ENCODE measurements at regions not wholly inside any gene's neighbourhood (a gene's known extent, or its start where the extent isn't known, plus 50 kb on each side); places are given as distances from the start of the nearest gene placed in this dataset.

DNA sequence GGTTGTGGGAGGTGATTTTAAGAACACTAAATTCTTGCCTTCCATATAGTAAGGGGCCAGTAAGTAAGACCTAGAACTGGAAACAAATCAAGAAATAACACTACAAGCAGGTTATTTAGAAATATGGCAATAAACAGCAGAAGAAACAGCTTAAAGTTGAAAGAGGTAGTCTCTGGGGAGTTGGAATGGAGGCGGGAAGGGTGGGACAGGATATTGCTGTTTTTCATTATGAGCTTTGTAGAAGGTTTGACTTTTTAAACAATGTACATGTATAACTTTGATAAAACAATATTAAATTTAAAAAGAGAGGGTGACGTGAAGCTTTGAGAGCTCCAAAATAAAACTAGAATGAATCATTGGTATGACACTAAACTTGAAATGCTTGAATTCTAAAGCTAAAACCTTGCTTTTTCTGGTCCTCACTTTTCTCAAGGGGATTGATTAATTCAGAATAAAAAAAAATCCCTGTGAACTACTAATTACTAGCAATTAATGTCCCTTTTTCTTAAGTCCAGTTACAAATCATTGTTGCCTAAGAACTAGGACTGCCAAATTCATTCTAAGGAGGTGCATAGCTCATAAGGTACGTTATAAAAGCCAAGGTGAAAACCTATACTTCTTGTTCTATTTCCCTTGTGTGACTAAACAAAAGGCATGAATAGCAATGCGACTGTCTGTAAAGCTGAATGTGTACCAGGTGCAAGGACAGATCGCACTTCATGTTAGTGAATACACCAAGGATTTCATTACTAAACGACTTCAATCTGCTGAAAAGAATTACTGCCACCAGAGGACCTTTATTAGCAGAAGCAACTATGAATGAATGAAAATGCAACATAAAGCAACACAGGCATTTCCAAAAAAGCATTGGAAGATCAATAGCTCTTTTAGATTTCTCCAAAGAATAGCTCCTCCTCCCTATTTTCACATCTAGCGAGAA is 177.5 kb downstream of the RBM43 start:
- no peak for DNase-seq (ENCODE audit: low spot score)

DNA sequence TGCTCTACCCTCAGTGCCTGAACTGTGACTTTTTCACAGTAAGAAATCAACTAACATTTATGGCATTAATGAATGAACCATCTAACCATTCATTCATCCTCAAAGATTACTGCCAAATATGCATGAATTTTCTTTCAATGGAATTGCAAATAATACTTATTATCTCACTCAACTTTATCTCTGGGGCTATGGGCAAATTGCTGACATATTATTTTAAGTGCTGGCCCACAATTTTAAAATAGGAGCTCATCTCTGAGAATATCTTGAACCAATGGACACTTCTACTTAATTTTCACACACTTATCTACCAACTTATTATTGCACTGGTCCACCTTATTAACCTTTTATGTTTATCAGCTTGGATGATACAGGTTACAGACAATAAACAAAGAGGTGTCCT is 182.8 kb downstream of the RBM43 start:
- no peak for DNase-seq (ENCODE audit: low spot score)

DNA sequence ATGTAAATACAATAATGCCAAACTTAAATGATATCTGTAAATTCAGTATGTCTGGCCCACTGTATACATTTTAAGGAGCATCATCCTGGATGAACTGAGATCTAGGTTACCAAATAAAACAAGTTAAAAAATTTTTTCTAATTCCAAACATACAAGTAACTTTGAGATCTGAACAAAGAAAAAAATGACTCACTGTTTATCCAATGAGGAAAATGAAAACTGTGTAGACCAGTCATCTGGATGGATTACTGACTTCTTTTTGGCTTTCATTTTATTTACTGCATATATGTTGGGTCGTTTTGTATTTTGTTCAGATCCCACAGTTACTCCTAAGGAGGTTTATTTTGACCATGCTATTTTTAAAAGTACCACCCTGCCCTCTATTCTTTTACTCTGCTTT is 189.8 kb downstream of the RBM43 start:
- DNase-seq (ENCODE audit: low spot score) = no peak

DNA sequence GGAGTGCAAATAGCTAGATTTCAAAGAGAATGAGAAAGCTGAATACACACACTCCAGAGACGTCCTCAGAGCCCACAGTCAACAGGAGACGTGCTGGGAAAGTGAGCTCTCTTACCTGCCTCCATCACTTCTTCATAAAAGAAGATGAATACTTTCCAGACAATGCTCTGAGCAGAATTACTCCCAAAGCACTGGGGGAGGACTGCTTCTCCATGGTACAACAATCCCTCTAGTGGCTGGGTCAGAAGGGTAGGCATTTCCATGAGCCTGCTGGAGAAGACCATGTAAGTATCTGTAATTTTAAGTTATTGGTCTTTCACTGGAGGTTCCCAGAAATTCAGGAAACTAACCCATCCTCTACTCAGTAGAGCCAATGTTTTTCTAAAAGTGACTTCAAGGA is 190.3 kb downstream of the RBM43 start:
- peak; percentile 16 for DNase-seq (ENCODE audit: low spot score)

- no peak for DNase-seq (ENCODE audit: low spot score)
These were observed 191.4 kb downstream of the RBM43 start for GRCh38 chr2:151070253-151070652.

DNA sequence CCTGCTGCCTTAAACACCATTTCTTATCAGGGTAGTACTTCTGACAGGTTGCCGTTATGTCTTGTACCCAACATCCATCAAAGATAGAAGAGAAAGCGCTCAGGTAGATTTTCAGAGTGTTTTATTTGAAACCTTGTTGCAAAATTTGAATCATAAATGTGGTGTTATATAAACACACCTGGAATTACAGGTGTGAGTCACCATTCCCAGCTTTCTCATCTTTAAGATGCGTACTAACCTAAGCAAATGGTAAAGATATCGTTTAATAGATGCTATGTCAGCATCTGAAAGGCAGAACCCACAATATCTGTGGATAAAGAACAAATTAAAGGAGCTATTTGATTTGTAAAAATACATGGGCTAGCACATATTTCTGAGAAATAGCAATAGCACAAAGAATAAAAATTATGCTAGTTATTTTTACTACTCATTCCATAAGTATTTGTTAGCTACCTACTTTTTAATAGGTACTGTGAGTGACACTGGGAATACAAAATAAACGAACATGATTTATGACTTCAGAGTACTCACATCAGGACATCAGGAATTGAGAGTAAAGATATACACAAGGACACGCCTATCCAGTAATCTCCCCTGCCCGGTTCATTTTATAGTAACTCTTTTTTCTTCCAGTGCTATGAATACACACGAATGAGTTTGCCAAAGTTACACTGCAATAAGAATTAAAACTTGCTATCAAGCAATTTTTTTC is 193.8 kb downstream of the RBM43 start:
- DNase-seq (ENCODE audit: low spot score) = no peak

DNA sequence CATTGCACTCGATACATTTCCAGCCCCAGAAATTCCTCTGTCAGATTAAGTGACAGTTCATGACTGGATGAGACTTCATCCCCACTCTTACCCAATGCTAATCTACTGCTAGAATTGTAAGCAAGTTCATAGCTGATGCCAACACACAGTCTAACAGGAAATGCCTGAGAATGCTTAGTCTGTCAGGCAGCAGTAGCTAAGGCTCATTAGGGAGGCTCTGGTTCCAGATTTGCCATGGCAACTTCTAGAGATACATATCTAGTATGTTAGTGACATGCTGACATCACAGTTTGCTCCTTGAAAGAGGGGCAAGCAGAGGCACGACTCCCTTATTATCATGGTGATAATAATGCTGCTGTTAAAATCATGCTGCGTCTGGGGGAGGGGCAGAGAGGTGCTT is 198.4 kb downstream of the RBM43 start:
- DNase-seq (ENCODE audit: low spot score) = peak; percentile 12

DNA sequence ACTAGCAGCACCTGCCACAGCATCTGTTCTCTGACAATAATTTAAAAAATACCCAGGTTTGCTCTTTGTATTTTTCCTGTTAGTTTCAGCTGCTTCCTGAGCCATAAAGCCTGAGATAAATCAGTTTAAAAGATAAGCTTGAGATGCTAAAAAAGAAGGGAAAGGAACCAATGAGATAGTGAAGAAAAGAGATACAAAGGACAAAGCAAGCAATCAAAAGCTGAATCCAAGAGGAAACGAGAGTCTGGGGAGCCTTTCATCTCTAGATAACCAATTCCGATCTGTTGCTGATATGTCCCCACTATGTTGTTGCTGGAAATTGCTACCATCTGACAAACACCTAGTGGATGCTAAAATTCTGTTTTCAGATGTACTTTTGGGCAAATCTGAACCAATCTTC is 201.4 kb downstream of the RBM43 start:
- DNase-seq (ENCODE audit: low spot score) = no peak

DNA sequence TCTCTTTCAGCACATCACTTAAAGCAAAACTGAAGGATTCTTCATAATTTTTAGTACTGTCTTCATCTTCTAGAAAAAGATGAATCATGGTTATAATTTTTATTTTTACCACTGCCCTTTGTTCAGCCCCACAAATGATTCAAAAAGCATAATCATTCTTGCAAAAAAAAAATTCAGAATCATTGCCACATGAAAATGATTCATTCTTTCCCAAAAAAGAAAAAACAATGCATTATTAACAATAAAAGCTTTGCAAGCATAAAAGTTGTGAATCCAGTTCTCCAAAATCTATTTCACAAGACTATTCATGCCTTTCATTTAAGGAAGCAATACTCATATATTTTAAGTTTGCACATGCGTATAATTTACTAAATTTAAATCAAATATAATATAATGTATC is 204.8 kb downstream of the RBM43 start:
- DNase-seq (ENCODE audit: low spot score) = no peak

DNA sequence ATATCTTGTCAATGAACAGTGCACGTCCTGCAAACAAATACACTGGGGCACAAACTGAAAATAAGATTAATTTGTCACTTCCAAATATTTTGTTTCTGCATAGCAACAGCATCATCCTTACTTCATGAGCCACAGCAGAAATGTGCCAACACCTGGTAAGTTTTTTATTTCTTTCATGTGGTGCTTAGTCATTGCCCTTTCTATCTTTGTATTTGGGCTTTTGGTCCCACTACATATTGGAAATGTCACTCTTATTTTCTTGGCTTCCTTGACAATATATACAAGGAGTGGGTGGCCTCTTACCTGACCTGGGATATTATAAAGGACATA is 208.0 kb downstream of the RBM43 start:
- DNase-seq (ENCODE audit: low spot score) = no peak

DNA sequence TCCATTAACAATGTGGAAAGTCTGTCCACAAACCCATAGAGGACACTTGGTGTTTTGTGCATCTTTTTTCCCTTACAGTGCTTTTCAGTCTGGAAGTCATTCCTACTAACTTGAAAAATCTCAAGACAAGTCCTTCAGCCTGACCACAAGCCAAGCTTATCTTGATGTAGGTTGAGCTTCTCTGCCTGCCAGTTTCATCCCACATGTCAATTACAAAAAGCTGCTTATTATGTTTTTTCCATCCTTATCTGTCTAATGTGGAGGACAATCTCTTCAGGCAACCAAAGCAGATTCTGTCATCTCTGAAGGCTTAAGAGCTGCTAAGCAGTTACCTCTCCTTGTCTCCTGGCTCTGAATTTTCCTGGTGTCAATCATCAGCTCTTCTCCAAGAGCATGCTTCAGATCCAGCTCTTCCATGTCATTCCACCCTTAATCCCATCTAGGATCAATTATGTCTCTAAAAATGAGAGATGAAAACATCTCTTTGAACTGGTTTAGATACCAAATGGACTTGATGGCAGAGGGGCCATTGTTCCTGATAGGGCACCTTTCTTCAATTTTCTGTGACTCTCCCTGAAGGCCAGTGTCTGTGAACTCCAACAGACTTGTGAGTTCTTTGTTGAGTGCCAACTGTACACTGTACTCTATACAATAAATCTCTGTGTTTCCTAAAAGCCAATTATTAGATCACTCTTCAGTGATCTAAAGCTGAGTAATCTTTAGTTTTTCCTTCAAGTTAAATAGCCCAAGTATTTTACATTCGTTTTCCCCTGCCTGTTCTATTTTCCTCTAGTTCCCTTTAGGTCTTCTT is 208.6 kb downstream of the RBM43 start:
- no peak for DNase-seq (ENCODE audit: low spot score)

DNA sequence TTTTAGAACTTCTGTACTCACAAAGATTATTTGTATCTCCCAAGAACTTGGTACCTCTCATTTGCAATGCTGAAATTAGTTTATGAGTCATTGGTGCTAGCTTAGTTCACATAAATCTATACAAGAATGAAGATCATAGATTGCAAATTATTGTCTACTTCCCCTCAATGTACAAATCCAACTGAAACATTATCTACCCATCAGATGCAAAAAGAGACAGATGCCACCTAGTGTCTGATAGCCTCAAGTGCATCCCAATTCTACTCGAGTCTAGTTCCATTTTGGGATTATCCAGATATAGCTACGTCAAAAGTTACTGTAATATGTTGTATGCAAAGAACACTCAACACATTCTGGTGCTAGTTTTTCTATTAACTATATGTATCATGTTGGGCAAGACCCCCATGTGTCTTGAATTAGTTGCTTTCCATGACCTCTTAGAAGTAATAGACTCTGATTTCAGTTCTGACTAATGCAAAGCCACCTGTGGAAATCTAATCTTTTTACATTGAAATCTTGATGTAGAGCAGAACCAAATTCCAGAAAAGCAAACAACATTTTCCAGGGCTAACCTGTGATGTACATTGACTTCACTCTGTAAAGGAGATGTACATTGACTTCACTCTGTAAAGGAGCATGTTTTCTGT is 210.0 kb downstream of the RBM43 start:
- peak; percentile 58 for DNase-seq (ENCODE audit: low spot score)

DNA sequence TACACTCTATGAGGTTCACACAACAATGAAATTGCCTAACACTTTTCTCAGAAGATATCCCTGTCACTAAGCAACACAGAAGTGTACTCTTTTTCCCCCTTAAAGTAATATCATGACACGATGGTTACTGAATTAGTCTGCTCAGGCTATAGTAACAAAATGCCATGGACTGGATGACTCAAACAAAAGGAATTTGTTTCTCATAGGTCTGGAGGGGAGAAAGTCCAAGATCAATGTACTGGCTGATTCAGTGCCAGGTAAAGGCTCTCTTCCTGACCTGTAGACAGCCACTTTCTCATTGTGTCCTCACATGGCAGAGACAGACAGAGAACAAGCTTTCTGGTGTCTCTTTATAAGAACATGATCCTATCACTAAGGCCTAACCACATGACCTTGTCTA is 211.9 kb downstream of the RBM43 start:
- peak; percentile 54 for DNase-seq (ENCODE audit: low spot score)

GRCh38 chr2:151048331-151049054 is 213.2 kb downstream of the RBM43 start:
- no peak for DNase-seq (ENCODE audit: low spot score)

DNA sequence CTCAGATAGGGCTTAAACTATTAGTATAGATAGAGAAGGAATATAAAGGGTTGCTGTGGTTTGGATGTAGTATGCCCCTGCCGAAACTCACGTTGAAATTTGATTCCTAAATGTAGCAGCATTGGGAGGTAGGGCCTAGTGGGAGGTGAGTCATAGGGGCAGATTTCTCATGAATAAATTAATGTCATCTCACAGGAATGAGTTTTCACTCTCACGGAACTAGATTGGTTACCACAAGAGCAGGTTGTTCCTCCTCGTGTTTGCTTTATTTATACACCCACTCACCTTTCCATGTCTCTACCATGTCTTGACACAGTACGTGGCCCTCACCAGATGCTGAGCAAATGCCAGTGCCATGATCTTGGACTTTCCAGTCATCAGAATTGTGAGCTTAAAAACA is 218.2 kb downstream of the RBM43 start:
- DNase-seq (ENCODE audit: low spot score) = peak; percentile 80

DNA sequence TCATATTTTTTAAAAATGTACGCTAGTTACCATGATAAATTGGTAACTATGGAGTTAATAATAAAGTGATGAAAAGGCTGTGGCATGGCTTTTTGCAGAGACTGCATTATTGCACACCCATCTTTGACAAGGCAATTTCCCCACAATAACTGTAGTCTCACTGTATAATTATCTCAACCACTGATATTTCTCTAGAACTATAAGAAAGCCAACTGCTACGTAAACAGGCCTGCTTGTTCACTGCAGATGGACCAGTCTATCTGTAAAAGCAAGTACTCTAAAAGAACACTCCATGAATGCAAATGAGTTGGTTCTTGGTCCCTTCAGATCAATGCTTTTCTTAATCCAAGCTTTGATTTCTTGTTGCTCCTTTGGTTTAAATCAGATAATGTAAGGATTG is 218.7 kb downstream of the RBM43 start:
- DNase-seq (ENCODE audit: low spot score) = no peak

DNA sequence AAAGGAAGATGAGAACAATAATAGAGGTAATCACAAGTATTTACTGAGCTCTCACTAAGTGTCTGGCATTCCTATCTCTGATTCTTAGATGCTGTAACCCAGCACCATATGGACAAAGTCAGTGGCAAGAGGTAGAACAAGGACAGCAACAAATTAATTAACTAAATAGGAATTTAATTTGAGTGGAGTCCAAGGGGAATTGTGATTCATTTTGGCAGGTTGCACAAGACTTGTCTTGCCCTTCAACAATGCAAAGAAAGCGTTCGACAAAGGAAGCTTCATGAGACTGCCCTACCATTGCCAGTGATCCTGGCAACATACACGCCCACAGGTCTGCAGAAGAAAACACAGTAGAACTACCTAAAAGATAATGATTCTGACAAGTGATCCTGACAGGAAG is 221.6 kb downstream of the RBM43 start:
- no peak for DNase-seq (ENCODE audit: low spot score)

DNA sequence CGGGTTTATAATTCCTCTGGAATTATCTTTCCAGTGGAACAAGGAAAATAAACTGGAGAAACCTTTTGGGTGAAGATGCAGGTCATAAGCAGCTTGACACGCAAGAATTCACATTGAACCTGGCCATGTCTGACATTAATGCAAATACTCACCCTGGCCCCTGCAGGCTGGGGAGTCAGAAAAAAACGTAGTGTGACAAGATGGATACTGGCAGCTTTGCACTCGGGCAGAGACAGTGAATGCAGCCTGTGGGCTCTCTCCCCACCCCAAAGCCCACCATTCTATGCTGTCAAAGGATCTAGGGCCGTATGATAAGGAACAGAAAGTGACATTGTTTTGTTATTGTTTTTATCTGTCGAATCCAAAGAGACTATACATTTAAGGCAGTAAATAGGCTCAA is 223.1 kb downstream of the RBM43 start:
- DNase-seq (ENCODE audit: low spot score) = no peak

- DNase-seq (ENCODE audit: low spot score) = no peak
These were observed 224.2 kb downstream of the RBM43 start for GRCh38 chr2:151037434-151037833.

- DNase-seq (ENCODE audit: low spot score) = no peak
These were observed 228.1 kb downstream of the RBM43 start for GRCh38 chr2:151033271-151034248.

All from A172 (cell line).